Cardiac muscle cell (in vitro differentiated cells and primary cell): ENCODE measurements at regions not wholly inside any gene's neighbourhood (a gene's known extent, or its start where the extent isn't known, plus 50 kb on each side); places are given as distances from the start of the nearest gene placed in this dataset.
A peak's percentile ranks its signal among the peaks of the same experiment; 100 is the strongest.

Source experiments
- DNase-seq, 2 donors: peaks; one replicate each; pipeline versions ENCODE4 v3.0.0 to v3.0.0-alpha.2; 2010 to 2017; ENCODE audit warnings: low read depth in 1 of 2, low spot score in 1 of 2
- H3K27ac ChIP-seq: fragments of 200-600 bp; sonication (generic); 2 replicates; pipeline ENCODE4 v1.5.1; 2016
- H3K27me3 ChIP-seq: fragments of 200-600 bp; sonication (generic); 2 replicates; pipeline ENCODE4 v1.6.0; 2016; ENCODE audit warnings: control low read depth
- H3K36me3 ChIP-seq: fragments of 200-600 bp; sonication (generic); 2 replicates; pipeline ENCODE4 v1.5.1; 2016; ENCODE audit warnings: control low read depth
- H3K4me1 ChIP-seq: fragments of 200-600 bp; sonication (generic); 2 replicates; pipeline ENCODE4 v1.8.1; 2017; ENCODE audit warnings: low read depth, mild to moderate bottlenecking, mixed run types
- H3K4me3 ChIP-seq: fragments of 200-600 bp; sonication (generic); 2 replicates; pipeline ENCODE4 v1.5.1; 2016; ENCODE audit warnings: mild to moderate bottlenecking
- H3K9me3 ChIP-seq: fragments of 200-600 bp; sonication (generic); 2 replicates; pipeline ENCODE4 v1.5.1; 2017; ENCODE audit warnings: low read depth, mild to moderate bottlenecking, control low read depth
- TF ChIP-seq, protein P1 (sequence below): IDR thresholded peaks from 2 replicates; pipeline ENCODE4 v1.5.1; 2012; ENCODE audit warnings: low read depth, mild to moderate bottlenecking, low read length

DNA sequence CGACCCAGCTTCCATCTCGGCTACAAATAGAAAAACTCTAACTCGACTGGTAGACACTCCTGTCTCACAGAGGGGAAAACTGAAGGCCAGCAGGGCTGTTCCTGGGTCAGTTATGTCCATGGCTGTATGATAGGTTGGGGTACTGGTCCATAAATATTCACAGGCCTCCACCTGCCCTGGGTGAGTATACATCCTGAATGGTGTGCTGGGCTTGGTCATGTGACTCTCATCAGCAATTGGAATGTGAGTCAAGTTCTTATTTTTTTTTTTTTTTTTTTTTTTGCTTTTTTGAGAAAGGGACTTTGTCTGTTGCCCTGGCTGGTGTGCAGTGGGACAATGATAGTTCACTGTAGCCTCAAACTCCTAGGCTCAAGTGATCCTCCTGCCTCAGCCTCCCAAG is 58.3 kb upstream of the NEK6 start:
- TF ChIP-seq, protein P1, sequence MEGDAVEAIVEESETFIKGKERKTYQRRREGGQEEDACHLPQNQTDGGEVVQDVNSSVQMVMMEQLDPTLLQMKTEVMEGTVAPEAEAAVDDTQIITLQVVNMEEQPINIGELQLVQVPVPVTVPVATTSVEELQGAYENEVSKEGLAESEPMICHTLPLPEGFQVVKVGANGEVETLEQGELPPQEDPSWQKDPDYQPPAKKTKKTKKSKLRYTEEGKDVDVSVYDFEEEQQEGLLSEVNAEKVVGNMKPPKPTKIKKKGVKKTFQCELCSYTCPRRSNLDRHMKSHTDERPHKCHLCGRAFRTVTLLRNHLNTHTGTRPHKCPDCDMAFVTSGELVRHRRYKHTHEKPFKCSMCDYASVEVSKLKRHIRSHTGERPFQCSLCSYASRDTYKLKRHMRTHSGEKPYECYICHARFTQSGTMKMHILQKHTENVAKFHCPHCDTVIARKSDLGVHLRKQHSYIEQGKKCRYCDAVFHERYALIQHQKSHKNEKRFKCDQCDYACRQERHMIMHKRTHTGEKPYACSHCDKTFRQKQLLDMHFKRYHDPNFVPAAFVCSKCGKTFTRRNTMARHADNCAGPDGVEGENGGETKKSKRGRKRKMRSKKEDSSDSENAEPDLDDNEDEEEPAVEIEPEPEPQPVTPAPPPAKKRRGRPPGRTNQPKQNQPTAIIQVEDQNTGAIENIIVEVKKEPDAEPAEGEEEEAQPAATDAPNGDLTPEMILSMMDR: no peak
- DNase-seq: no peak
- Histone ChIP-seq H3K9me3 (no peaks in the 10 kb centered on the region), H3K4me3 (no peak overlapping the region), H3K27me3 (no peaks in the 10 kb centered on the region), H3K36me3 (no peaks in the 10 kb centered on the region), H3K4me1 (peaks cover 21% of the 10 kb centered on the region), H3K27ac (no peak overlapping the region)

DNA sequence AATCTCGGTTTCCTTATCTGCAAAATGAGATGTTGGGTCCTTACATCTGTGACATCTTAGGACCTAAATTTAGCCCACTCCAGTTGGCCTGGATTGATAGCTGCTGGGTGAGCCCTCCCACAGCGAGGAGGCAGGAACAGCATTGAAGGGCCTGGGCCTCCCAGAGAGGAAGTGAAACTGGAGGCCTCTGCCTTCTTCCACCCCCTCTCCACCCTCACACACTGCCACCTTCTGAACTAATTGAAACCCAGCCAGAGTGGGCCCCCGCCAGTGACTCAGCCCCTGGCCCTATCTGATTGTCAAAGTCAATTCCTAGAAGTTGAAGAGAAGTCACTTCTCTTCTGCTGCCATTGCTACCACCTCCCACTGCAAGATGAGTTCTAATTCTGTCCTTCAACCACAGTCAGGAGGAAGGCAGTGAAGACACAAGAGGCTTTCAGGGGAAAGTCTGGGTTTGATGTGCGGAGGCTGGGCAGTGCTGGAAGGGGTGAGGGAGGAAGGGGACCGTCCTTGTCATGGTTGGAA is 55.2 kb upstream of the NEK6 start:
- TF ChIP-seq, protein P1: no peak
- Histone ChIP-seq H3K27me3 (no peaks in the 10 kb centered on the region), H3K27ac (peak overlapping the region; percentile 40), H3K36me3 (no peaks in the 10 kb centered on the region), H3K4me3 (no peak overlapping the region), H3K9me3 (no peaks in the 10 kb centered on the region), H3K4me1 (peaks cover 21% of the 10 kb centered on the region)
- peak; percentile 43 to 46 for DNase-seq

- Histone ChIP-seq H3K4me1 (peaks cover 10% of the 10 kb centered on the region), H3K9me3 (no peaks in the 10 kb centered on the region), H3K27me3 (no peaks in the 10 kb centered on the region), H3K4me3 (no peak overlapping the region), H3K36me3 (no peaks in the 10 kb centered on the region), H3K27ac (no peak overlapping the region)
- no peak for DNase-seq
- TF ChIP-seq, protein P1: no peak
These were observed 51.9 kb upstream of the NEK6 start for GRCh38 chr9:124205686-124206352.

DNA sequence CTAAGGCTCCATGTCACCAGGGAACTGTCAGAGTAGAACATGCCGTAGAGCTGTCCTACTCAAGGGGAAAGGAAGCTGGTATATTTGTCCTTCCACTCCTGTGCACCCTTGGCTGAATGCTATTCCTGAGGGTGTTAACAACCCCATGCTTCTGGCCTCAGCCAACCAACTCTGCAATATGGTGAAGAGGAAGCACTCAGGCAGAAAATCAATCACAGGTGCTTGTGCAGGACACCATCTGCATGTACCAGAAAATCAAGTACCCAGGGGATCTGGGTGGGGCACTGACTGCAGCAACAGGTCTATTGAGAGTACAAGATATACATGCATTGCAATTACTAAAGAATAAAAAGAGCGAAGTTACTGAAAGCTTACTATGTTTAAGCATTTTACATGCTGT is 51.4 kb upstream of the NEK6 start:
- Histone ChIP-seq H3K27me3 (no peaks in the 10 kb centered on the region), H3K9me3 (no peaks in the 10 kb centered on the region), H3K27ac (no peak overlapping the region), H3K4me3 (no peak overlapping the region), H3K36me3 (no peaks in the 10 kb centered on the region), H3K4me1 (peaks cover 9% of the 10 kb centered on the region)
- DNase-seq: no peak
- TF ChIP-seq, protein P1: no peak
